ENCODE measurements at regions not wholly inside any gene's neighbourhood (a gene's known extent, or its start where the extent isn't known, plus 50 kb on each side); places are given as distances from the start of the nearest gene placed in this dataset.

DNA sequence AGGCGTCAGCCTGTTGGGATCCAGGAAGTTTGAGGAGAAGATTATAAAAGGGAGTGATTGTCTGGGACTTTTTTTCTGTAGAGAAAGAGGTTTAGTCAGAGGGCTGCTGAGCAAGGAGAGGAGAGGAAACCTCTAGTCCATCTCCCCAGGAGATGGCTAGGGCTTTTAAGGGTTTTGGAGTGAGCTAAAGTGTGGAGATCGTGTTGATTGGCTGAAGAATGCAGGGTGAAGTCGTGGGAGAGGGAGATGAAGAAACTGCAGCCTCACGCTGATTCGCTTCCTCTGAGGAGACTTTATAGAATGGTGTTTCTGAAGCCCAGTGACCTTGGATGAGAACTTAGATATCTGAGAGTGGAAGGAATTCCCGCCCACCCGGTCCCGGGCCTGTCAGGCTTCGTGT, 193.7 kb upstream of the PWP1 start (continued):
- TF ChIP-seq, protein P1, sequence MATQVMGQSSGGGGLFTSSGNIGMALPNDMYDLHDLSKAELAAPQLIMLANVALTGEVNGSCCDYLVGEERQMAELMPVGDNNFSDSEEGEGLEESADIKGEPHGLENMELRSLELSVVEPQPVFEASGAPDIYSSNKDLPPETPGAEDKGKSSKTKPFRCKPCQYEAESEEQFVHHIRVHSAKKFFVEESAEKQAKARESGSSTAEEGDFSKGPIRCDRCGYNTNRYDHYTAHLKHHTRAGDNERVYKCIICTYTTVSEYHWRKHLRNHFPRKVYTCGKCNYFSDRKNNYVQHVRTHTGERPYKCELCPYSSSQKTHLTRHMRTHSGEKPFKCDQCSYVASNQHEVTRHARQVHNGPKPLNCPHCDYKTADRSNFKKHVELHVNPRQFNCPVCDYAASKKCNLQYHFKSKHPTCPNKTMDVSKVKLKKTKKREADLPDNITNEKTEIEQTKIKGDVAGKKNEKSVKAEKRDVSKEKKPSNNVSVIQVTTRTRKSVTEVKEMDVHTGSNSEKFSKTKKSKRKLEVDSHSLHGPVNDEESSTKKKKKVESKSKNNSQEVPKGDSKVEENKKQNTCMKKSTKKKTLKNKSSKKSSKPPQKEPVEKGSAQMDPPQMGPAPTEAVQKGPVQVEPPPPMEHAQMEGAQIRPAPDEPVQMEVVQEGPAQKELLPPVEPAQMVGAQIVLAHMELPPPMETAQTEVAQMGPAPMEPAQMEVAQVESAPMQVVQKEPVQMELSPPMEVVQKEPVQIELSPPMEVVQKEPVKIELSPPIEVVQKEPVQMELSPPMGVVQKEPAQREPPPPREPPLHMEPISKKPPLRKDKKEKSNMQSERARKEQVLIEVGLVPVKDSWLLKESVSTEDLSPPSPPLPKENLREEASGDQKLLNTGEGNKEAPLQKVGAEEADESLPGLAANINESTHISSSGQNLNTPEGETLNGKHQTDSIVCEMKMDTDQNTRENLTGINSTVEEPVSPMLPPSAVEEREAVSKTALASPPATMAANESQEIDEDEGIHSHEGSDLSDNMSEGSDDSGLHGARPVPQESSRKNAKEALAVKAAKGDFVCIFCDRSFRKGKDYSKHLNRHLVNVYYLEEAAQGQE (IDR thresholded peaks at IDR 0.05; ENCODE audit: borderline replicate concordance): no peak
- TF ChIP-seq, protein P1 (CRISPR knock-in tag; IDR thresholded peaks at IDR 0.05; ENCODE audit: low read depth): no peak
- TF ChIP-seq MTA1 (IDR thresholded peaks at IDR 0.05; ENCODE audit: borderline replicate concordance): no peak
- TF ChIP-seq, protein P2, sequence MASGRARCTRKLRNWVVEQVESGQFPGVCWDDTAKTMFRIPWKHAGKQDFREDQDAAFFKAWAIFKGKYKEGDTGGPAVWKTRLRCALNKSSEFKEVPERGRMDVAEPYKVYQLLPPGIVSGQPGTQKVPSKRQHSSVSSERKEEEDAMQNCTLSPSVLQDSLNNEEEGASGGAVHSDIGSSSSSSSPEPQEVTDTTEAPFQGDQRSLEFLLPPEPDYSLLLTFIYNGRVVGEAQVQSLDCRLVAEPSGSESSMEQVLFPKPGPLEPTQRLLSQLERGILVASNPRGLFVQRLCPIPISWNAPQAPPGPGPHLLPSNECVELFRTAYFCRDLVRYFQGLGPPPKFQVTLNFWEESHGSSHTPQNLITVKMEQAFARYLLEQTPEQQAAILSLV (tag; IDR thresholded peaks at IDR 0.05): no peak
- TF ChIP-seq ZNF174 (CRISPR knock-in tag; IDR thresholded peaks at IDR 0.05): no peak
- TF ChIP-seq SMAD4 (CRISPR knock-in tag; conservative IDR thresholded peaks at IDR 0.05): no peak
